H1 (cell line): ENCODE measurements at regions not wholly inside any gene's neighbourhood (a gene's known extent, or its start where the extent isn't known, plus 50 kb on each side); places are given as distances from the start of the nearest gene placed in this dataset.

Experiments used
- CEBPB ChIP-seq: IDR thresholded peaks from 2 replicates; pipeline ENCODE4 v1.6.1; 2012; ENCODE audit warnings: low read depth, low read length
- EZH2 ChIP-seq: fragments of 200-600 bp; sonication (generic); IDR thresholded peaks from 2 replicates; pipeline ENCODE4 v1.7.1; 2012; ENCODE audit warnings: low read depth, mild to moderate bottlenecking, moderate library complexity, low read length, inconsistent platforms; ENCODE audit not compliant: severe bottlenecking
- JUND ChIP-seq: IDR thresholded peaks from 2 replicates; pipeline ENCODE4 v1.6.1; 2011; ENCODE audit warnings: mild to moderate bottlenecking, improper control_type of control experiment, low read length
- RFX5 ChIP-seq: IDR thresholded peaks from 2 replicates; pipeline ENCODE4 v1.6.1; 2011; ENCODE audit warnings: low read depth, low read length, improper control_type of control experiment, borderline replicate concordance
- RNF2 ChIP-seq: fragments of 200-900, 300-1000 bp; sonication (generic); IDR thresholded peaks from 2 replicates; pipeline ENCODE4 v1.7.1; 2016; ENCODE audit warnings: borderline replicate concordance, low read depth, mild to moderate bottlenecking, antibody characterized with exemption, low read length; ENCODE audit not compliant: poor library complexity, severe bottlenecking; ENCODE audit errors: missing control alignments
- SIX5 ChIP-seq: IDR thresholded peaks from 2 replicates; pipeline ENCODE4 v1.6.1; 2011; ENCODE audit warnings: mild to moderate bottlenecking, low read depth, low read length
- SP1 ChIP-seq: IDR thresholded peaks from 2 replicates; pipeline ENCODE4 v1.6.1; 2011; ENCODE audit warnings: low read depth, low read length
- TBP ChIP-seq: IDR thresholded peaks from 2 replicates; pipeline ENCODE4 v1.6.1; 2011; ENCODE audit warnings: low read depth, low read length, improper control_type of control experiment
- ZNF274 ChIP-seq: IDR thresholded peaks from 2 replicates; pipeline ENCODE4 v1.7.0; 2012; ENCODE audit warnings: low read length, borderline replicate concordance; ENCODE audit errors: extremely low read depth
- TF ChIP-seq, protein P1 (sequence below), 3 experiments: IDR thresholded peaks; 1 replicate in 2 of 3; 2 replicates in 1 of 3; pipeline versions ENCODE4 v1.5.1 to v1.6.1; 2011; ENCODE audit warnings: low read length in 3 of 3, mild to moderate bottlenecking in 3 of 3, inconsistent platforms in 2 of 3, low read depth in 1 of 3, moderate library complexity in 1 of 3; ENCODE audit not compliant: insufficient read depth in 1 of 3; ENCODE audit errors: control extremely low read depth in 1 of 3
- TF ChIP-seq, protein P2 (sequence below): IDR thresholded peaks from 2 replicates; pipeline ENCODE4 v1.6.1; 2011; ENCODE audit warnings: low read depth, mild to moderate bottlenecking, low read length; ENCODE audit not compliant: insufficient read depth

DNA sequence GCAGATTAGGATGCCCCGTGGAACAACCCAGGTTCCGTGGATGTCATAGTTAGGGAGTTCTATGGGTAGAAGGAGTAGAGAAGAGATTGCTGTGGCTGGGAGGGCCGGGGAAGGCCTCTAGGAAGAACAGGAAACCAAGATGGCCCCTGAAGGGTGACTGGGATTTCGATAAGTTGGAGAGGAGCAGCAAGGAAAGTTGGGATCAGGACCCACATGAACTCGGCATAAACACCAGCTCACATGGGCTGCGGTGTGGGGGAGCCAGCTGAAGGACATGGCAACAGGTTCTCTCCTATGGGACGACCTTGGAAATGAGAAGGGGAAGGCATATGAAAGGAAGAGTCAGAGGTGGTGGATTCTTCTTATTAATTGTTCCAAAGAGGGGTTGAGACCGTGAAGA is 333.7 kb upstream of the SHH start:
- TF ChIP-seq SP1: no peak
- no peak for TF ChIP-seq JUND
- no peak for TF ChIP-seq CEBPB
- no peak for TF ChIP-seq RFX5
- no peak for TF ChIP-seq SIX5
- TF ChIP-seq EZH2: no peak
- TF ChIP-seq, protein P1, sequence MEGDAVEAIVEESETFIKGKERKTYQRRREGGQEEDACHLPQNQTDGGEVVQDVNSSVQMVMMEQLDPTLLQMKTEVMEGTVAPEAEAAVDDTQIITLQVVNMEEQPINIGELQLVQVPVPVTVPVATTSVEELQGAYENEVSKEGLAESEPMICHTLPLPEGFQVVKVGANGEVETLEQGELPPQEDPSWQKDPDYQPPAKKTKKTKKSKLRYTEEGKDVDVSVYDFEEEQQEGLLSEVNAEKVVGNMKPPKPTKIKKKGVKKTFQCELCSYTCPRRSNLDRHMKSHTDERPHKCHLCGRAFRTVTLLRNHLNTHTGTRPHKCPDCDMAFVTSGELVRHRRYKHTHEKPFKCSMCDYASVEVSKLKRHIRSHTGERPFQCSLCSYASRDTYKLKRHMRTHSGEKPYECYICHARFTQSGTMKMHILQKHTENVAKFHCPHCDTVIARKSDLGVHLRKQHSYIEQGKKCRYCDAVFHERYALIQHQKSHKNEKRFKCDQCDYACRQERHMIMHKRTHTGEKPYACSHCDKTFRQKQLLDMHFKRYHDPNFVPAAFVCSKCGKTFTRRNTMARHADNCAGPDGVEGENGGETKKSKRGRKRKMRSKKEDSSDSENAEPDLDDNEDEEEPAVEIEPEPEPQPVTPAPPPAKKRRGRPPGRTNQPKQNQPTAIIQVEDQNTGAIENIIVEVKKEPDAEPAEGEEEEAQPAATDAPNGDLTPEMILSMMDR (IDR thresholded peaks at IDR 0.05; ENCODE audit: control extremely low read depth in 1 of 3, insufficient read depth in 1 of 3, low read depth in 1 of 3, low read length in 3 of 3): no peak
- TF ChIP-seq TBP: no peak
- TF ChIP-seq ZNF274: no peak
- no peak for TF ChIP-seq RNF2
- TF ChIP-seq, protein P2, sequence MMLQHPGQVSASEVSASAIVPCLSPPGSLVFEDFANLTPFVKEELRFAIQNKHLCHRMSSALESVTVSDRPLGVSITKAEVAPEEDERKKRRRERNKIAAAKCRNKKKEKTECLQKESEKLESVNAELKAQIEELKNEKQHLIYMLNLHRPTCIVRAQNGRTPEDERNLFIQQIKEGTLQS: no peak
